ENCODE measurements at regions not wholly inside any gene's neighbourhood (a gene's known extent, or its start where the extent isn't known, plus 50 kb on each side); places are given as distances from the start of the nearest gene placed in this dataset.

GRCh38 chr10:28468707-28469483 lies 64.0 kb upstream of the WAC start:
- Histone ChIP-seq H2AFZ (ENCODE audit: low read depth, low read length) (no peak overlapping the region; the same call in 1 of the 2 replicates), H3K36me3 (ENCODE audit: control insufficient read depth, insufficient read depth, low read length) (no peaks in the 10 kb centered on the region), H3K4me3 (no peak overlapping the region), H3K79me2 (ENCODE audit: control insufficient read depth, insufficient read depth, low read length) (no peaks in the 10 kb centered on the region), H4K20me1 (replicated peaks; ENCODE audit: control insufficient read depth, insufficient read depth, low read length) (no peaks in the 10 kb centered on the region), H3K4me1 (replicated peaks in 1 of 2; ENCODE audit: control insufficient read depth in 2 of 2, insufficient read depth in 2 of 2, low read length in 2 of 2) (no peaks in the 10 kb centered on the region), H3K27ac (ENCODE audit: extremely low read depth, low read depth, low read length) (no peak overlapping the region), H3K27me3 (ENCODE audit: control insufficient read depth in 2 of 2, insufficient read depth in 2 of 2, low read length in 2 of 2) (peaks cover 16 to 20% of the 10 kb centered on the region in 2 experiments), H3K9me1 (ENCODE audit: control insufficient read depth, insufficient read depth, low read length) (no peaks in the 10 kb centered on the region), H3K9me3 (replicated peaks; ENCODE audit: control insufficient read depth, insufficient read depth, low read depth, low read length) (no peaks in the 10 kb centered on the region), H3K4me2 (ENCODE audit: insufficient read depth, low read length) (no peak overlapping the region), H3K9ac (ENCODE audit: insufficient read depth in 1 of 2, low read depth in 2 of 2, low read length in 2 of 2) (peak overlapping the region in 1 of 2 experiments; percentile 4; a peak in 1 of 4 replicates)
- DNase-seq (ENCODE audit: extremely low read depth in 1 of 4, low spot score in 3 of 4) (no peak), FAIRE-seq (no peak), ATAC-seq (peak; percentile 50)
- CTCF ChIA-PET (ENCODE audit: low intra/inter-chr PET ratio): no interaction called here
- no peak for TF ChIP-seq ZFX (CRISPR knock-in tag; IDR thresholded peaks at IDR 0.05)
- 16% methylated on average over 10 of the region's 10 CpGs for WGBS (ENCODE audit: insufficient coverage, low coverage, missing lambda C conversion rate)
- in situ Hi-C loops (cut with MboI) (no loop called here), intact Hi-C loops (cut with micrococcal nuclease) (no loop called here)
- no TSS peak for BruUV-seq (replicated peaks)
- POLR2A ChIA-PET: interaction anchor here (0.9 to 1.4 kb wide), 2 partner anchors 9 to 12 kb away, joined by 3 to 4 read pairs; no protein-coding TSS in a partner anchor

GRCh38 chr10:28470873-28471651 lies 61.9 kb upstream of the WAC start:
- peak; percentile 39; the same call in 2 of the 3 replicates for ATAC-seq
- TF ChIP-seq NFIC (IDR thresholded peaks at IDR 0.05): peak; percentile 54
- no peak for TF ChIP-seq POLR3G (IDR thresholded peaks at IDR 0.05; ENCODE audit: extremely low read depth, insufficient read length, insufficient replicate concordance)
- no peak for TF ChIP-seq ZNF511 (CRISPR knock-in tag; IDR thresholded peaks at IDR 0.05)
- no peak for TF ChIP-seq LARP7 (IDR thresholded peaks at IDR 0.05)
- POLR2A ChIA-PET: no interaction called here
- BruUV-seq (replicated peaks): no TSS peak
- H3K27ac ChIP-seq (ENCODE audit: extremely low read depth, low read depth, low read length): no peak overlapping the region
- no peak overlapping the region for H3K9ac ChIP-seq (ENCODE audit: insufficient read depth in 1 of 2, low read depth in 2 of 2, low read length in 2 of 2)
- no peak overlapping the region for H2AFZ ChIP-seq (ENCODE audit: low read depth, low read length)
- no peaks in the 10 kb centered on the region for H3K79me2 ChIP-seq (ENCODE audit: control insufficient read depth, insufficient read depth, low read length)
- H3K4me2 ChIP-seq (ENCODE audit: insufficient read depth, low read length): no peak overlapping the region
- H3K27me3 ChIP-seq (ENCODE audit: control insufficient read depth in 2 of 2, insufficient read depth in 2 of 2, low read length in 2 of 2): peaks cover 17 to 19% of the 10 kb centered on the region in 2 experiments
- CTCF ChIA-PET (ENCODE audit: low intra/inter-chr PET ratio): no interaction called here
- 8% methylated on average over 12 of the region's 12 CpGs for WGBS (ENCODE audit: insufficient coverage, low coverage, missing lambda C conversion rate)
- H4K20me1 ChIP-seq (replicated peaks; ENCODE audit: control insufficient read depth, insufficient read depth, low read length): no peaks in the 10 kb centered on the region
- intact Hi-C loops (cut with micrococcal nuclease): no loop called here
- FAIRE-seq: no peak
- in situ Hi-C loops (cut with MboI): no loop called here
- H3K9me1 ChIP-seq (ENCODE audit: control insufficient read depth, insufficient read depth, low read length): no peaks in the 10 kb centered on the region
- no peaks in the 10 kb centered on the region for H3K9me3 ChIP-seq (replicated peaks; ENCODE audit: control insufficient read depth, insufficient read depth, low read depth, low read length)
- H3K36me3 ChIP-seq (ENCODE audit: control insufficient read depth, insufficient read depth, low read length): no peaks in the 10 kb centered on the region
- H3K4me1 ChIP-seq (replicated peaks in 1 of 2; ENCODE audit: control insufficient read depth in 2 of 2, insufficient read depth in 2 of 2, low read length in 2 of 2): no peaks in the 10 kb centered on the region
- H3K4me3 ChIP-seq: no peak overlapping the region
- DNase-seq (ENCODE audit: extremely low read depth in 1 of 4, low spot score in 3 of 4): no peak
